ENCODE measurements at regions not wholly inside any gene's neighbourhood (a gene's known extent, or its start where the extent isn't known, plus 50 kb on each side); places are given as distances from the start of the nearest gene placed in this dataset.

- no peak for DNase-seq
Measured at GRCh38 chr12:124440841-124441381, 126.5 kb downstream of the NCOR2 start.

- DNase-seq, result no peak
Measured at GRCh38 chr12:124440031-124440626, 127.3 kb downstream of the NCOR2 start.

GRCh38 chr12:124438437-124439056, 128.9 kb downstream of the NCOR2 start:
- no peak for DNase-seq

GRCh38 chr12:124437617-124438436, 129.6 kb downstream of the NCOR2 start:
- no peak for DNase-seq

GRCh38 chr12:124437121-124437520, 130.3 kb downstream of the NCOR2 start:
- DNase-seq, result no peak

GRCh38 chr12:124436366-124436765, 131.0 kb downstream of the NCOR2 start:
- no peak for DNase-seq

GRCh38 chr12:124435806-124436345, 131.5 kb downstream of the NCOR2 start:
- DNase-seq, result no peak

GRCh38 chr12:124434951-124435805, 132.2 kb downstream of the NCOR2 start:
- DNase-seq, result no peak

- DNase-seq, result no peak
Measured at GRCh38 chr12:124434354-124434753, 133.1 kb downstream of the NCOR2 start.

- no peak for DNase-seq
Measured at GRCh38 chr12:124433879-124434278, 133.5 kb downstream of the NCOR2 start.

GRCh38 chr12:124433147-124433874, 134.1 kb downstream of the NCOR2 start:
- no peak for DNase-seq

- DNase-seq, result no peak
Measured at GRCh38 chr12:124432376-124432775, 135.0 kb downstream of the NCOR2 start.

- no peak for DNase-seq
Measured at GRCh38 chr12:124431971-124432370, 135.4 kb downstream of the NCOR2 start.

- DNase-seq, result no peak
Measured at GRCh38 chr12:124430491-124430890, 135.6 kb downstream of the RFLNA start.

- DNase-seq, result no peak
Measured at GRCh38 chr12:124429535-124429934, 134.6 kb downstream of the RFLNA start.

- DNase-seq, result no peak
Measured at GRCh38 chr12:124428792-124429281, 133.9 kb downstream of the RFLNA start.

- no peak for DNase-seq
Measured at GRCh38 chr12:124428136-124428791, 133.4 kb downstream of the RFLNA start.

- no peak for DNase-seq
Measured at GRCh38 chr12:124426594-124427555, 132.0 kb downstream of the RFLNA start.

GRCh38 chr12:124425667-124426066, 130.8 kb downstream of the RFLNA start:
- no peak for DNase-seq

GRCh38 chr12:124424516-124424905, 129.6 kb downstream of the RFLNA start:
- no peak for DNase-seq

Data from activated CD4-positive, alpha-beta T cell treated with anti-CD3 and anti-CD28 coated beads, Interleukin-2, amount 50 U/mL, for 4 hours (primary cell).